ENCODE measurements at regions not wholly inside any gene's neighbourhood (a gene's known extent, or its start where the extent isn't known, plus 50 kb on each side); places are given as distances from the start of the nearest gene placed in this dataset.

GRCh38 chr11:116618461-116618860 lies 154.3 kb downstream of the BUD13 start:
- TF ChIP-seq, protein P1, sequence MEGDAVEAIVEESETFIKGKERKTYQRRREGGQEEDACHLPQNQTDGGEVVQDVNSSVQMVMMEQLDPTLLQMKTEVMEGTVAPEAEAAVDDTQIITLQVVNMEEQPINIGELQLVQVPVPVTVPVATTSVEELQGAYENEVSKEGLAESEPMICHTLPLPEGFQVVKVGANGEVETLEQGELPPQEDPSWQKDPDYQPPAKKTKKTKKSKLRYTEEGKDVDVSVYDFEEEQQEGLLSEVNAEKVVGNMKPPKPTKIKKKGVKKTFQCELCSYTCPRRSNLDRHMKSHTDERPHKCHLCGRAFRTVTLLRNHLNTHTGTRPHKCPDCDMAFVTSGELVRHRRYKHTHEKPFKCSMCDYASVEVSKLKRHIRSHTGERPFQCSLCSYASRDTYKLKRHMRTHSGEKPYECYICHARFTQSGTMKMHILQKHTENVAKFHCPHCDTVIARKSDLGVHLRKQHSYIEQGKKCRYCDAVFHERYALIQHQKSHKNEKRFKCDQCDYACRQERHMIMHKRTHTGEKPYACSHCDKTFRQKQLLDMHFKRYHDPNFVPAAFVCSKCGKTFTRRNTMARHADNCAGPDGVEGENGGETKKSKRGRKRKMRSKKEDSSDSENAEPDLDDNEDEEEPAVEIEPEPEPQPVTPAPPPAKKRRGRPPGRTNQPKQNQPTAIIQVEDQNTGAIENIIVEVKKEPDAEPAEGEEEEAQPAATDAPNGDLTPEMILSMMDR (IDR thresholded peaks at IDR 0.05; ENCODE audit: poor library complexity, severe bottlenecking) = no peak
- no peak for TF ChIP-seq SMC3 (conservative IDR thresholded peaks at IDR 0.05; ENCODE audit: poor library complexity)
- TF ChIP-seq RAD21 (conservative IDR thresholded peaks at IDR 0.05) = no peak
- TF ChIP-seq POLR2AphosphoS5 (IDR thresholded peaks at IDR 0.05) = no peak
- no peak for TF ChIP-seq EZH2 (IDR thresholded peaks at IDR 0.05; ENCODE audit: borderline replicate concordance, insufficient read depth, low read length, poor library complexity, severe bottlenecking)
- TF ChIP-seq TAF1 (IDR thresholded peaks at IDR 0.05; ENCODE audit: low read depth) = no peak

All from neural cell (in vitro differentiated cells).